Stimulated activated CD4-positive, alpha-beta T cell treated with anti-CD3 and anti-CD28 coated beads, Interleukin-4, amount 100 ng/mL, for 4 hours (primary cell): ENCODE measurements at regions not wholly inside any gene's neighbourhood (a gene's known extent, or its start where the extent isn't known, plus 50 kb on each side); places are given as distances from the start of the nearest gene placed in this dataset.

ENCODE experiments used
- DNase-seq, 2 experiments: peaks; one replicate each; pipeline ENCODE4 v3.0.0-alpha.2; 2020

DNA sequence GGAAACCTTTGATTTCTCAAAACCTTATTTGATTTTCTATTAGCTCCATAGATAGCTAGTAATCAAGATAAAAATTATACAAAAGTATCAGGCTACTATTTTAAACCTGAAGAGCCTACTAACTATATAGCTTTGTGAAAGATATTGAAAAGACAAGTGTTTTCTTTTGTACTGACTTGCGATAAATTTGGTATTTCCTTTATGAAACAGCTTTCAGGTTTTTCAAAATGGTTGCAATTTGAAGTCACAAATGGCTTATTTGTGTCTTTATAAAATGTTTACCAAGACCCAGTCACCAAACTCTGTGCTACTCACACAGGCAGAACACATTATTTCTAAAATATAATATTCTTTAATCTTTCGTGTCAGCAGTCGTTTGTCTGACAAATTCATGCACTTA lies 167.5 kb upstream of the ALCAM start:
- DNase-seq: no peak

DNA sequence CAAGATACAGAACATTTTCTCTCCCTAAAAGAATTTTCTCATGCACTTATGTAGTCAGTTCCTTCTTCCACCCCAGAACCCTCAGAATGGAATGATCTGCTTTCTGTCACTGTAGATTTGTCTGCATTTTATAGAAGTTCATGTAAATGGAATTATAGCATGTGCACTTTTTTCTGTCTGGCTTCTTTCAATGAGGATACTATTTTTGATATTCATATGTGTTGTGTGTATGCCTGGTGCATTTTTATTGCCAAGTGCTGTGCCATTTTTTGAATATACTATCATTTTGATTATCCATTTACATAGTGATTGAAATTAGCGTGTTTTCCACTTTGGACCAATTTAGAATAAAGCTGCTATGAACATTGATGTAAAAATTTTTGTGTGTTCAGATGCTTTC lies 156.6 kb upstream of the ALCAM start:
- DNase-seq: no peak

DNA sequence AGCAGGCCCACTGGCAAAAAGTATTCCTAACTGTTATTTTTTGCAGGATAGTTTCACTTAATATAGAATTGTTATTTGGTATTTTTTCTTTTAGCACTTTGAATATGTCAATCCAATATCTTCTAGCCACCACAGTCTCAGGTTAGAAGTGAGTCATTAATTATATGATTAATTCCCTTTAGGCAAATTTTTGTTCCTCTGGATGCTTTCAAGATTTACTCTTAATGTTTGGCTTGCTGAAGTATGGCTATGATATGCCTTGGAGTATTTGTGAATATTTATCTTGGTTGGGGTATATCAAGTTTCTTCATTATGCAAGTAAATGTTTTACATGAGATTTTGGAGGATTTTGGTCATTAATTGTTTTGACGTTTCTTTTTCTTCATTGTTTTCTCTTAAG lies 152.1 kb upstream of the ALCAM start:
- no peak for DNase-seq

DNA sequence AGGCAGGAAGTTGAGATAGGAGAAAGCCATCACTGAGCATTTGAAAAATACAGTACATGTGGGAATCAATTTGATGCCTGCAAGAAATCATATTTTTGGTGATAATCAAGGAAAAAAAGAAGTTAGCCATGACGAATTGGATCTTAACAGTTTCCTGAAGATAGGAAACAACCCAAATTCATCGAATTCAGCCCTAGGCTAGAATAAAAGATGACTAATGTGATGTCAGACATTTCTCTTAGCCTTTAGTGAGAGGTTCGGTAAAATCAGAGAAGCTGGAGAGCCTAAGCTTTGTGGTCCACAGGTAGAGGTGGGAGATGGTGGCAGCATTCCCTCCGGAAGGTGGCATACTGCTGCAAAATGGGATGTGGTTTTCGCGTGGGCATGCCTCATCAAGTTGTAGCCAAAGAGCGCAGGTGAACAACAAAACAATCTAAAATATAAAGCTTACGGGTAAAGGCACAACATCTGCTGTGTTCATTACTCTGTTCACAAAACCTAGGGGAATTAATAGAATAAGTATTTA lies 144.1 kb upstream of the ALCAM start:
- DNase-seq: no peak

- no peak for DNase-seq
Measured at GRCh38 chr3:105223815-105224214, 142.9 kb upstream of the ALCAM start.

DNA sequence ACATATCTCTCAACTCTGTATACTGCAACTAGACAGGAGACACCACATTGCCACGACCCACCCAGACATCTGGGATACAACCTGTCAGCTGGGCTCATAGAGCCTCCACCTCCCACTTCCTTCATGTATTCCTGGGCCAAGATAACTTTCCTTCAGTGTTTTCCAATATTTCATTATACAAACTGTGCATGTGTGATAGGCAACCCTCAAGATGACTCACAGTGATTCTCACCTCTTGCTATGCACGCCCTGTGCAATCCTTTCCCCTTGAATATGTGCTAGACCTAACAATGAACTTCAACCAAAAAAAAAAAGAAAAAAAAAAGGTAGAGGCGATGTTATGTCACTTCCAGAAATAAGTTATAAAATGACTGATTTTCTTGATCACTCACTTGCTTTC lies 138.0 kb upstream of the ALCAM start:
- no peak for DNase-seq

DNA sequence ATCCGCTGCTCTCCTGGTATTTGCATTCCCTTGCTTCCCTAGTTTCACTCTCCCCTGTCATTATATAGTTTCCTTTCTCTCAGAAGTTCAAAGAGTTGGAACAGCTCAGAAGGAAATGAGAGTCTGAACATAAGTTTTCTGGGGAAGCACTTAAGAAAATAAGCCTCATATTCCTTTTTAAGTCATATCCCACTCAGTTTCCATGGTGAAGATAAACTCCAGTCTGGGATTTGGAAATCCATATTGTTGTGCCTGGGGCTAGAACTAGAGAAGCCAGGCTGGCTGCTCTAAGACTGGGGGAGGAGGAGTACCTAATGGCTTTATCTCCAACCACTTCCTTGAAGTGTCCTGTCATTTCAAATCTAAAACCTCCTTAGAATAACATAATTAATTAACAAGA lies 134.2 kb upstream of the ALCAM start:
- no peak for DNase-seq

DNA sequence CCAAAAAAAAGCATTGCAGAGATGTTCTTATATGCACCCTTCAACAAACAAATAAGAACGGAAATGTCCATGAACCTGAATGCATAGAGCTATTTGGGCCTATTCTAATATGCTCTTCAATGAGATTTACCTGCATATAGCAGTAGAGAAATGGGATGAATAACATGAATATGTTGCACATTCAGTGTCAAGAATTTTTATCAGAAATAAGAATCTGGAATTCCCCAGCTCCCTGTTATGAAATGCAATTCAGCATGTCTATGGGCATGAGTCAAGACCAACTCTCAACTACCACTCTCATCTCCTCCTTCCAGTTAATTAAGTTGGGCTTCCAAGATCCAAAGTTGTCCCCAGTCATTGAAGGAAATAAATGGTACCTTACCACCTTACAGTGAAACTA lies 133.7 kb upstream of the ALCAM start:
- no peak for DNase-seq

GRCh38 chr3:105235221-105235620 lies 131.5 kb upstream of the ALCAM start:
- DNase-seq: no peak

DNA sequence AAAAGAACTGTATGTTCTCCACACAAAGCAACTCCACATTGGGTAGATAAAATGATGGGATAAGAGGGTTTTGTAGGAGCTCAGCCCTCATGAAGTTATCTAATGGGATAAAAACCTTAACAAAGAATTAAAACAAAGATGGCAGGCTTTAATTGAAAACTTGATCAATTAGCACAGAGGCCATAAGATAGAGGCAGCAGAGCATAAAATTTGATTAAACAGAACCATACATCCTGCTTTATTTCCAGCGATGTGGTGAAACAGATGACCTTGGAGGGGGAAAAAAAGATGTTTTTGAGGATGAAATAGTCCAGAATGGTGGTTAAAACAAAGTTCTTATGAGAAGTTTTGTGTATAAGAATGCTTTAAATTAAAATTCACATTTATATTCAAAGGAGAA lies 130.9 kb upstream of the ALCAM start:
- DNase-seq: no peak

DNA sequence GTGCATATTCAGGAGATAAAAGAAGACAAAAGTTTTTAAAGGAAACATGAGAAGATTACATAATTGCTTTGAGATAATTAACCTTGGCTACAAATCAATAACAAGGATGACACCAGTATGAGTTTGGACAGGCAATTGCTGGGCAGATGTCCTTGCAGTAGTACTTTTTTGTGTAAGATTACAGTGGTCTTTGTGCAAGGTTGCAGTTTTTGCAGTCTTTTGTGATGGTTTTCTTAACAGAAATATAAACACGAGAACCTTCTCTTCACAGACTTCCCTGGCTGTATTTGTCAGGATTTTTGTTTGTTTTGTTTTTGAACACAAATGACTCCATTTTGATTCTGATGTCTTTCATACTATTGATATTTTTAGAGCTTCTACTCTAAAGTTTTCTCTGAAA lies 128.3 kb upstream of the ALCAM start:
- DNase-seq: no peak

GRCh38 chr3:105243076-105243475 lies 123.6 kb upstream of the ALCAM start:
- no peak for DNase-seq

DNA sequence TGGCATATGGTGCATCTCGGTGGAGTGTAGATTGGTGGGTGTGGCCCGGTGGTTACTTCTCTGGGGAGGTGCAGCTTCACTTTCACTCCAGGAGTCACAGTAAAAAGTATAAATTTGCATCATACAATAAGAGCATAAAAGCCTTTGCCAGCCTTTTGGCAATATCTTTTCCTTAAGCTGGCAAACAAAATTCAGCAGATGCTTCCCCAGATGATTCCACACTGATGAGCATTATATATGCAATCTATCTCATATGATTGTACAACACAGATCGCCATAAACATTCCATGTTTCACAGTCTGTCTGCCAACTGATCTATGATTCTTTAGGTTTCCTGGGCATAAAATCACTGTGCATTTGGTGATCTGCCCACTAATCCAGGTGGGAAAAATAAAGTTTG lies 120.2 kb upstream of the ALCAM start:
- DNase-seq: no peak

- DNase-seq: no peak
Measured at GRCh38 chr3:105253225-105253624, 113.5 kb upstream of the ALCAM start.

GRCh38 chr3:105254154-105254553 lies 112.6 kb upstream of the ALCAM start:
- DNase-seq: no peak

DNA sequence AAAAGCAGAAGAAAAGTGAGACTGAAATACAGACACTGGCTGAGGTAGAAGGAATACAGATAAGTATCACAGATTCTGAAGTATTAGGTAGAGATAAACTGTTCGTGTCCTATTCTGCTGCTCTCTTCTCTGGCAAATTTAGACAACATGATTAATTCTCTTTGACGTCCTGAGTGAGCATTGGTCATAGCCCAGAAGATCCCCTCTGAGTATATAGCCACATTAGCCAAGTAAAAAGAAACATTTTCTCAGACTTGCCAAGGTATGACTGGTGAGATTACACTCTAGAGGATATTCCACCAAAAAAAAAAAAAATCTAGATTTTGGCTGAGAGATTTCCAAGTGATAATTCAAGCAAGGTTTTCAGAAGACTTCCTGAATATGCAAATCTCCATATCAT lies 111.4 kb upstream of the ALCAM start:
- no peak for DNase-seq

- no peak for DNase-seq
Measured at GRCh38 chr3:105259496-105259895, 107.2 kb upstream of the ALCAM start.

GRCh38 chr3:105260385-105260784 lies 106.3 kb upstream of the ALCAM start:
- DNase-seq: no peak

- no peak for DNase-seq
Measured at GRCh38 chr3:105274536-105274935, 92.2 kb upstream of the ALCAM start.

DNA sequence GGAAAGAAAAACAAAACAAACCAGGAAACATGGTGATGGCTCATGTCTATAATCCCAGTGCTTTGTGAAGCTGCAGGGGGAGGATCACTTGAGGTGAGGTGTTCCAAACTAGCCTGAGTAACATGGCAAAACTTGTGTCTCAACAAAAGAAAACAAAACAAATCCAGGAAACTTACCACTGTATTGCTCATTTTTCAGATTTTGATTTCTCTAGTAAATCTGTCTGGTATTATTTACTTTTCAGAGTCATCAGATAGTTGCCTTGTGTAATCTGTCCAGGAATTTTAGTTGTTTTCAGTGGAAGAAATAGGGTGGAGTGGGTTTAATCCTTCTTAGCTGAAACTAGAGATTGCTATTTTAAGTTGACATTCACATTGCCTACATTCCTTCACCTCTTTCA lies 91.8 kb upstream of the ALCAM start:
- no peak for DNase-seq

DNA sequence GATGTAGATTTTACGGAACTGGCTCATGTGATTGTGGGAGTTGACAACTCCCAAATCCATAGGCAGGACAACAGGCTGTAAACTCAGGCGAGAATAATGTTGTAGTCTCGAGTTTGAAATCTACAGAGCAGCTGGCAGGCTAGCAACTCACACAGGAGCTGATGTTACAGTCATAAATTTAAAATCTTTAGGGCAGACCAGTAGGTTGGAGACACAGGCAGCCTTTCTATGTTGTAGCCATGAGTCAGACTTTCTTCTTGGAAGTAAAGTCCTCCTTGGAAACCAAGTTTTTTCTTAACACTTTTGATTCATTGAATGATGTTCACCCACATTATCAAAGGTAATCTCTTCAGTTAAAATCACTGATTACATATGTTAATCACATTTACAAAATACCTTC lies 89.1 kb upstream of the ALCAM start:
- no peak for DNase-seq

- DNase-seq: no peak
Measured at GRCh38 chr3:105278688-105279087, 88.0 kb upstream of the ALCAM start.

- no peak for DNase-seq
Measured at GRCh38 chr3:105281989-105282388, 84.7 kb upstream of the ALCAM start.

GRCh38 chr3:105284876-105285275 lies 81.8 kb upstream of the ALCAM start:
- no peak for DNase-seq

DNA sequence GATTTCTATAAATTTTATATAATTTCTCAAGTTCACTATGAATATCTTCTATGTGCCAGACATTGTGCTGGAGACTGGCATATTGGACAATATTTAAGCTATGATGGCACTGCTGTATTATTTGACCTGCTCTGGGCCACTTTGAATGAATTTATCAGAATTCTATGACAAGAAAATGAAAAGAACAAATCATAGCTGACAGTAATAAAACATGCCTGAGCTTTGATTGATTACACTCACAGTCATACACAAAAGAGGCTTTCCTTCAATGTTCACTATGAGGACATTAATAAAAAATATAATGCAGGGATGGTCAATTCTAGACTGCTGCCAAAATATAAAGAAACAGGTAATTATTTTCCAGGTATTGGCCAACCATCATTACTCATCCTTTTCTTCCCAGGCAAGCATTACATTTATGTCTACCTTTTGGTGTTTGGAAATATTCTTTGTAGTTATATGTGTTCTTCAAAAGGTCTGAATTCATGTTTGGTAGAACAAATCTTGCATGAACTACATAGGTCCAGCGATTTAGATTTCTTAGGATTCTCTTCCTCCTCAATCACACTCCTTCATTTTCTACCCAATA lies 81.0 kb upstream of the ALCAM start:
- no peak for DNase-seq

- DNase-seq: no peak
Measured at GRCh38 chr3:105293441-105293840, 73.3 kb upstream of the ALCAM start.
